AG09309 (cell line): ENCODE measurements at regions not wholly inside any gene's neighbourhood (a gene's known extent, or its start where the extent isn't known, plus 50 kb on each side); places are given as distances from the start of the nearest gene placed in this dataset.

ENCODE experiments used
- DNase-seq: peaks from one replicate; pipeline ENCODE4 v3.0.0-alpha.2; 2010; ENCODE audit warnings: low read depth
- H3K4me3 ChIP-seq: 2 replicates; pipeline ENCODE4 v1.5.1; 2011; ENCODE audit warnings: mild to moderate bottlenecking, low read depth, low read length, moderate library complexity; ENCODE audit not compliant: control insufficient read depth
- CTCF ChIP-seq: IDR thresholded peaks from 2 replicates; pipeline ENCODE4 v1.5.1; 2011; ENCODE audit warnings: mild to moderate bottlenecking, low read depth, low read length, inconsistent platforms; ENCODE audit not compliant: insufficient read depth, control insufficient read depth; ENCODE audit errors: missing control alignments

- TF ChIP-seq CTCF: no peak
- H3K4me3 ChIP-seq: no peak overlapping the region
- no peak for DNase-seq
Observed at GRCh38 chr3:39590806-39591205, 123.3 kb downstream of the MOBP start.

DNA sequence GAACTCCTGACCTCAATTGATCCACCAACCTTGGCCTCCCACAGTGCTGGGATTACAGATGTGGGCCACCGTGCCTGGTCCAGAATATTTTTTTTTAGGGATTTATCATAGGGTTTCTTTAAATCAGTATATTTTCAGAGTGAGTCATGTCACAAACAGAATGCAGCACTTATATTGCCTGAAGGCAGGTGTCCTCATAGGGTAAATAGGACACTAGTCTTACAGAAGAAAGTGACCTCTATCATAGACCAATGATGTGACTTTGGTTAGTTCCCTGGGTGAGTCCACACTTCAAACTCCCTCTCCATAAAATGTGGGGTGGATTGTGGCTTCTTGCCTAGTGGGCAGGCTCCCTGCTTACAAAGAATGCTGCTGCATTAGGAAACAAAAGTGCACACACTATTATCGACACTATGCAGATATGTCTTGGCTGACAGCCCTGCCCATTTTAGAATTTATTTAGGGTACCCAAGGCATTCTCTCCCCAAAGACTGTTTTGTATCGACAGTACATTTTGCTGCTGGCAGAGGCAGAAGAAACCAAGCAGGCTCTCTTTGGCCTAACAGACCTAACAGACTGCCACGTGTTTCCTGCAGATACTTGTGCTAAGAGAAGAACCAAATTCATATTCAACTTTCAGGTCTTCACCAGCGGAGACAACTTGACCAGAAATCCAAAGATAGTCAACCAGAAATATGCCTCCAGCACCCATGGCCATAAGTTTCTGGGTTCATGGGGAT, 125.0 kb downstream of the MOBP start:
- no peak for DNase-seq
- TF ChIP-seq CTCF: no peak

DNA sequence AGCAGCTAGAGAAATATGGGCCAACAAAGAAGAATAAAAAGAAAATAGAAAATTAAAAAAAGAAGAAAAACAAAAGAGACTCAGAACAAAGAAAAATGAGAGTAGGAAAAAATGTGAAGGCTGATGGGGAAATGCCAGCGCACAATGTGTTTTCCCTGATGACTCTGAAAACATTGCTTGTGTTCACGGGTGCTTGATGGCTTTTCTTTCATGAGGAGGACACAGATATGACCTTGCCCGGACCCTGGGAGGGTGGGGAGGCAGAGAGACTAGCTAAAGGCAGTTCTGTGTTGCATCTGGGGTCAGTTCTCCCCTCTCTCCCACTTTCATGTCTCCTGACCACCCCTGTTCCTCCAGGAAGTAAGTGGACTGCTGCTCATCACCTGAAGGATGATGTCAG, 125.9 kb downstream of the MOBP start:
- no peak for DNase-seq
- TF ChIP-seq CTCF: no peak
- H3K4me3 ChIP-seq: no peak overlapping the region

More for the DNA sequence above, 125.0 kb downstream of the MOBP start:
- no peak overlapping the region for H3K4me3 ChIP-seq

DNA sequence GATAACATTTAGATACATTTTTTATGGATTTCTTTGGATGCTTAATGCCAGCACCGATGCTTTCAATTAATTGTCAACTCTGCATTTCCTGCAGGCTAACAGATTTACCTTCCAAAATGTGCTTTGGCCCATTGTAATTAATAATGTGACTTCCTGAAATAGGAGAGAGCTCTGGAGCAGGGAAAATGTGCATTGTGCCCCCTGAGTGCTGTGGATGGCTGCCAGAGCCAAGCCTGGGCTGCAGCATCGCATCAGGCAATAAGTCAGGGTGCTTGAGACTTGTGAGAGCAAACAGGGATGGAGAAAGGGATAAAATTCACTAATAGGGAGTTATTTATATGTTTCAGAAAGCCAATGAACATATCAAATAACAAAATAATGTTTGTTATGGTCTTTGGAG, 133.8 kb downstream of the MOBP start:
- no peak overlapping the region for H3K4me3 ChIP-seq
- no peak for TF ChIP-seq CTCF
- no peak for DNase-seq

DNA sequence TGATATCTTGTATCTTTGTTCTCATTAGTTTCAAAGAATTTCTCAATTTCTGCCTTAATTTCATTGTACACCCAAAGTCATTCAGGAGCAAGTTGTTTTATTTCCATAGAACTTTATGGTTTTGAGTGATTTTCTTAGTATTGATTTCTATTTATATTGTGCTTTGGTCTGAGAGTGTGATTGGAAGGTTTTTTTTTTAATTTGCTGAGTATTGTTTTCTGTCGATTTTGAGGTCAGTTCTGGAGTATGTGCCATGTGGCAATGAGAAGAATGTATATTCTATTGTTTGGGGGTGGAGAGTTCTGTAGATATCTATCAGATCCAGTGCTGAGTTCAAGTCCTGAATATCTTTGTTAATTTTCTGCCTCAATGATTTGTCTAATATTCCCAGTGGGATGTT, 138.4 kb downstream of the MOBP start:
- TF ChIP-seq CTCF: no peak
- DNase-seq: no peak
- H3K4me3 ChIP-seq: no peak overlapping the region

GRCh38 chr3:39626198-39626597, 158.7 kb downstream of the MOBP start:
- TF ChIP-seq CTCF: no peak
- no peak for DNase-seq
- no peak overlapping the region for H3K4me3 ChIP-seq

GRCh38 chr3:39631136-39631535, 163.7 kb downstream of the MOBP start:
- TF ChIP-seq CTCF: no peak
- no peak overlapping the region for H3K4me3 ChIP-seq
- DNase-seq: no peak
